HG02588 (cell line): ENCODE measurements at regions not wholly inside any gene's neighbourhood (a gene's known extent, or its start where the extent isn't known, plus 50 kb on each side); places are given as distances from the start of the nearest gene placed in this dataset.

ENCODE experiments used
- ATAC-seq: cut with Tn5 transposase; IDR thresholded peaks from one replicate; pipeline ENCODE4 v1.9.1; 2021; ENCODE audit warnings: mild to moderate bottlenecking, moderate library complexity; ENCODE audit not compliant: unreplicated experiment

DNA sequence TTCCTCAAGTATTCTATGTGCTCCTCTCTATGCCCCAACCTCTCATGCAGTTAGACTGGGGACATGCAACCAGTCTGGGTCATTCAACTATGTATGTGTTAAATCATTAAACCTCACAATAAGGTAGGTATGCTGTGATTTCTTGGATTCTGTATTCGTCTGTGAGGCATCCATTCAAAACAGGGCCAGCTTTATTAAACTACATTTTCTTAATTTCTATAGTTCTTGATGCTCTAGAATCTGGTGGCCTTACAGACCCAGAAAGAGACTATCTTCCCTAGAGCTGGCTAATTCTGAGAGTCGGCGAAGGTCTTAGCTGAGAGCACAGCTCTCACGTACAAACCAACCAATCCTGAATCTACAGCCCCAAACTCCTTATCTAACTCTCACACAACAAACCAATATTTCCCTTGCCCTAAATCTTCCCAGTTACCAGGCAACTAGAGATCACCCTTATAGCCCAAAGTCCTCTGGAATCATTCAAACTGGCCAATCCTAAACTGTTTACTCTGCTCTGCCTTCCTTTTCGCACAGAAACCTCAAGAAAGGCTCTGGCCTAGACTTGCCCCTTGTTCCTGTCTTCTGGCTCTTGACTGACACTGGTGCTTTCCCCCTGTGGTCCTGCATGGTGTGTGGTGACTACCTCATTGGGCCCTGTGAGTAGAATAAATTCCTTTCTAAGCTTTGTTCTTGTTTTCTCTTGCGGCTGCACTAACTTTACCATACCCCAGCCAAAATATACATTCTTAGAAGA is 203.5 kb upstream of the TET2 start:
- peak; percentile 69 for ATAC-seq

DNA sequence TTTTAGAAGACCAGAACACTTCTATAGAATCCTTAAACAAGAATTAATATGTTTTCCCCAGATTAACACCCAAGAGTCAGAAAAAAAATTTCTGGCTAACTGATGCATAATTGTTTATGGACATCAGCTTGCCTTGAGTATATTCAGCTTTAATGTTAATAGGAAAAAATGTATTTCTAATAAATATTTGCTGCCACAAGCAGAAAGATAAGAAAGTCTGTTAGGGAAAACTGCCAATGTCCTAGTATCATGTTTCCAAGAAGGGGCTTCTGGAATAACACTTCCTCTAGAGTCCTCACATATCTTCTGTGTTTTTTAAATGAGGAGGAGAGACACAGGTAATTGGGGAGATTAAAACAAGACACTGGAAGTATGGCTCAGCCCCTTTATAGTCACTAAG is 202.1 kb upstream of the TET2 start:
- ATAC-seq, result no peak

DNA sequence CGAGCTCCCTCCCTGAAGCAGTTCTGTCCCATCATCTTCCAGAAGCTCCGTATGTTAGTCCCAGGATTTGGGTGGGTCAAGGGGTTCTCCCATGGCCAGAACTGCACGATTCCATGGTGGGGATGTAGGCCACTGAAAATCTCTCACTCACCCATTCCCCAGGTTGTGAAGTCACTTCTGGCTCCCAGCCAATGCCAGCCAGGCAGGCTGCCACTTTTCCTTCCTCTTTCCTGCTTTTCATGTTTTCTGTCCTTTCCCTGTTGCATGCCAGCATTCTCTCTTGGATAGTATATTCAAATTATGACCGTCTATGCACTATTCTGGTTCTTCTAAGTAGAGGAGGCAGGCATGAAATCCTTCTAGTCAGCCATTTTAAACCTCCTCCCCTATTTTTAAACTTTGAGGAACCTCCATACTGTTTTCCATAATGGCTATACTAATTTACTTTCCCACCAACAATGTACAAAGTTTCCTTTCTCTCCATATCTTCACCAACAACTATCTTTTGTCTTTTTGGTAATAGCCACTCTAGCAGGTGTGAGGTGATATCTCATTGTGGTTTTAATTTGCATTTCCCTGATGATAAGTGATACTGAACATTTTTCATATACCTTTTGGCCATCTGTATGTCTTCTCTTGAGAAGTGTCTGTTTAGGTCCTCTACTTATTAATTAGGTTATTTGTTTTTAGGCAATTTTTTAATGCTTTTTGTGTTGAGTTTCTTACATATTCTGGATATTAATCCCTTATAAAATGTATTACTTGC is 182.1 kb upstream of the TET2 start:
- ATAC-seq, result peak; percentile 38

DNA sequence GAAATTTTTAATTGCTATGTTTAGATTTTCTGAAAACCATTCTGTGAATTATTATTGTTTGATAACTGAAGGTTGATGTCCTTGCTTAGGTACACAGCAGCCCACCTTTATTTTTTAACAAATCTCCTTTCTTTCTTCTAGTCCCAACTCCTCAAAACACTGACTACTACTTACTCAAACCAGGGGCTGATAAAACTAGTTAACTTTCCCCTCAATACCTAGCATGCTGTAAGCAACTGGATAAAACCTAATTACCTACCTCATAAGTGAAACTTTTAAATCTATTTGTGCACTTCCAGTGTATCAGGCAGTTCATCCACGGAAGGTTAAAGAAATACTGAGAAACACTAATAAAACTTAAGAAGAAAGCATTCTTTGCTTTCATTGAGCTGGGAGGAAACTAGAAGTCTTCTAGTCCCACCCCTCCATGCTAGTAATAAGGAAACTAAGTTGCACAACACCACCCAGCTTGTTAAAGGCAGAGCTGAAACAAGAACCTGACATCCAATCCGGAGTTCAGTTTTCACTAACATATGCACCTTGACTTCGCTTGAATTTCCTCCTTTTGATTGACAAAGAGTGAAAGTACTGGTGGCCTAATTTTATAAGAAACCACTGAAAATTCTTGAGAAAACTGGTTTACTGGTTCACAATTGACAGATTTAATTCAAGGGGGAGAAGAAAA is 180.2 kb upstream of the TET2 start:
- peak; percentile 97 for ATAC-seq

DNA sequence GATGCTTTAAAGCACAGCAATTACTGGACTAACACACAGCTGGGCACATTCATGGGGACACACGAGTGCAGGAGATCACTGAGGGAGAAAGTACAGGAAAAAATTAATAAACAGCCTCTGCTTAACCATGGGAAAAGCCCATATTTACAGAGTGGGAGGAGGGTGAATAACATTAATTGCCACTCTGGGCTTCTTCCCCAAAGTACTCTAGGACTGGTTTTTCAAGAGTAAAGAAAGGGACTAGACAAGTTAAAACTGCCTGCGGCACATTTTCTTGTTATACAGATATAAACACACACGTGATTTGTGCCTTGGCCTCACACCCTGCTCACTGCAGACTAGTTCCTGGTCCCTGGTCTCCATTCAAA is 179.7 kb upstream of the TET2 start:
- peak; percentile 10 for ATAC-seq

DNA sequence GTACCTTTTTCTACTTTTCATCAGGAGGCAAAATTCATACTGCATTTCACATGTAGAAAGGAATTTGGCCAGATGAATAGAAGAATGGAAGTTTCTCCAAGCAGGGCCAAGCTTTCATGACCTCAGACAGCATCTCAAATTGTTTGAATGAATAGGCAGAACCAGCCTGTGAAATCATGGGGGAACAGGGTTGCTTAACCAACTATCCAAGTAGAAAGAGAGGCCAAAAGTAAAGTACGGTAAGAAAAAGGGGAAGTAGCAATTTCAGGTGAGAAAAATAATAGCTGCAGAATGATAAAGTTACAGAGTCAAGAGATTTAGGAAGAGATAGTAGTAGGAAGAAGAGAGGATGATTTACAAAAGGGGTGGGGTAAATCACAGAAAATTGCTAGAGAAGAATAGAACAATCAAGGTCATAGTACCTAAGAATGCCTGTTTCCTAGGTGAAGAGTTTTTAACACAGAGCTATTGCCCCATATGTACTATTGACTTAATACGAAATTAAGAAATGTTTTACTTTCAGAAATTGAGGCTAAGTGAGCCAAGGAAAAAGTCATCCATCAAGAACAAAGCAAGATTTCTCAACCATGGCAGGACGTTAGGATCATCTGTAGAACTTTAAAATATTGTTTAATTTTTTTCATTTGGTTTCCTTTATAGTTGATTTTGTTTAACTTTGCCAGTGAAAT is 177.1 kb upstream of the TET2 start:
- ATAC-seq, result no peak

DNA sequence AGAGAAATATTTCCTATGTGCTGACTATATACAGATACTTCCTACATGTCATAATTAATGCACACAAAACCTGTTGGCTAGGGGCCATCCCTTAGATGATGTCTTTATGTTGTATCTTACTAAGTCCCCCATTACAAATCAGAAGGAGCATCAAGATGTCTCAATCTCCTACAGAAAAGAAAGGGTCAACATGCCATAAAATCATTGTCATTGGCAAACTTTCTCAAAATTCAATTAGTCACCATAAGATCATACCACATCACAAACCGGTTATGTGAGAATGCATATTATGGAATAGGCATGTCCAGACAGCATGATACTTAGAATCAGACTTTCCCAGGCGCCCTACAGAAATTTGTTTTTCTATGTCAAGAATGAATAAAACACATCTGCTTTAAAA is 175.2 kb upstream of the TET2 start:
- ATAC-seq, result no peak

DNA sequence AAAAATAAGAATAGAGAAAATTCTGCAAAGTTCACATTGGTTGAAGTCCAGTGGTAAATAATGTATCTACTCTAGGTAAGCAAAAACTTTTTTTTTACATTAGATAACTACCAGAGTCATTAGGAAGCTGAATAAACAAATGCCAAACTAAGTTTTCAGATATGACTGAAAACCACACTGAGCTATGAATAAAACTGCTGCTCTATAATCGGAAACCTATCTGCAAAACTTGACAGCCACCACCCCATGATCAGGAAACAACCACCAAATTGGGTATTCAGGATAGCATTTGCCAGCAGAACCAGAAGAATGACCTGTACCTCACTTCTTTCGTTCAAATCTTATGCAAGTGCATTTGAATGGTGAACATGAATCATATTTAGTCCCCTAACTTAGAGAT is 173.0 kb upstream of the TET2 start:
- no peak for ATAC-seq

DNA sequence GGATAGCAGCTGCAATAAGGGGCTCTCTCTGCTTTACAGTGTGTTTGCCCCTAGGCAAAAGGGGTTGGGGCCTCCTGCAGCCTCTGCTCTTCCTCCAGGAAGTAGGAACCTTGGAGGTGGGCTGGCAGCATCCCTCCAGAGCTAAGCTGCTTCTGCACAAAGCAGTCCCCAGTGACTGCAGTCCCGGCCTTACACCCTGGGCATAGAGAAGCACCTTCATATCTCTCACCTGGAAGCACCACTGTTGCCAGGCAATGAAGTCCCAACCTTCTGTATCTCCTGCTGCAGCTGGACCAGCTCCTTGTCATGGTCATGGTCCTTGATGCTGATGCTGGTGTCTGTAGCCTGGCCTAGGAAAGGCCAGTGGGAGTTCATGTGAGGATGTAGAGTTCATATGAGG is 171.1 kb upstream of the TET2 start:
- ATAC-seq, result no peak

DNA sequence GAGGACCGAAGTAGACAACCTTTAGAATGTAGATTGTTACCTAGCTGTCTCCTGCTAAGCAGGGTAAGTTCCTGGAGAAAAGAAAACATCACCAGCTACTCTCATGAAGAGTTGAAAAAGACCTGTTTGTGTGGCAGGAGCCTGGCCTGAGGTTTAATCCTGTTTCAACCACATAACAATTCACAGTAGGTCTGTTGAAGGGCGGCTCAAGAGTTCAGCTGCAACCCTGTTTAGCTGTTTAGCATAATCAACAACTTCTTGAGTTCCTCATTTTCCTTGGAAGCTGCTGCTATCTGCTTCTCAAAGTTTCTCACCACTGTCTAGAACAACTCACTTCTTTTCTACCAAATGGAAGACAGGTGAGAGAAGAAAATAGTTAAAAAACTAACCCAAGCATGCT is 170.4 kb upstream of the TET2 start:
- peak; percentile 76 for ATAC-seq

DNA sequence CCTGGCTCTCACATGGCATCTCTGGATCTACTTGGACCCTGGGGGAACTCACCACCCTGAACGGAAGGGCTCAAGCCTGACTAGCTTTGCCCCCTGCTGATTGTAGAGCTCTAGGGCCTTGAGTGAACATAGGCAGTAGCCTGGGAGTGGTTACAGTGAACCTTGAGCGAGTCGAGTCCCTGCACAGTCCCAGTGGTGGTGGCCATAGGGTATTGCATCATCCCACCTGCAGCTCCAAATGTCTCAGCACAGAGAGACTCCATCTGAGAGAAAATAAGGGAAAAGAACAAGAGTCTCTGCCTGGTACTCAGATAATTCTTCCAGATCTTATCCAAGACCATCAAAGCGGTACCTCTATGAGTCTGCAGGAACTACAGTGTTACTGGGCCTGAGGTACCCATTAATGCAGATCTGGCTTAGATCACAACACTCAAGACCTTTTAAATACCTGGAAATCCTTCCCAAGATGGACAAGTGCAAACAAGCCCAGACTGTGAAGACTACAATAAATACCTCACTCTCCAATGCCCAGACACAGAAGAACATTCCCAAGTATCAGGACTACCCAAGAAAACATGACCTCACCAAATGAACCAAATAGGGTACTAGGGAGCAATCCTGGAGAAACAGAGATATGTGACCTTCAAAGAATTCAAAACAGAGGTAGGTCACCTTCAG is 167.5 kb upstream of the TET2 start:
- no peak for ATAC-seq

DNA sequence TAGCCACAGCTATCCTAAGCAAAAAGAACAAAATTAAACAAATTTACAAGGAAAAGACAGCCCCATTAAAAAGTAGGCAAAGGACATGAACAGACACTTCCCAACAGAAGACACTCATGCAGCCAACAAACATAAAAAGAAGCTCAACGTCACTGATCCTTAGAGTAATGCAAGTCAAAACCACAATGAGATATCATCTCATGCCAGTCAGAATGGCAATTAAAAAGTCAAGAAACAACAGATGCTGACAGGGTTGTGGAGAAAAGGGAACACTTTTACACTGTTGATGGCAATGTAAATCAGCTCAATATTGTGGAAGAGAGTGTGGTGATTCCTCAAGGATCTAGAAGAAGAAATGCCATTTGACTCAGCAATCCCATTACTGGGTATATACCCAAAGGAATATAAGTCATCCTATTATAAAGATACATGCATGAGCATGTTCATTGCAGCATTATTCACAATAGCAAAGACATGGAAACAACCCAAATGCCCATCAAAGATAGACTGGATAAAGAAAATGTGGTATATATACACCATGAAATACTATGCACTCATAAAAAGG is 163.0 kb upstream of the TET2 start:
- no peak for ATAC-seq

DNA sequence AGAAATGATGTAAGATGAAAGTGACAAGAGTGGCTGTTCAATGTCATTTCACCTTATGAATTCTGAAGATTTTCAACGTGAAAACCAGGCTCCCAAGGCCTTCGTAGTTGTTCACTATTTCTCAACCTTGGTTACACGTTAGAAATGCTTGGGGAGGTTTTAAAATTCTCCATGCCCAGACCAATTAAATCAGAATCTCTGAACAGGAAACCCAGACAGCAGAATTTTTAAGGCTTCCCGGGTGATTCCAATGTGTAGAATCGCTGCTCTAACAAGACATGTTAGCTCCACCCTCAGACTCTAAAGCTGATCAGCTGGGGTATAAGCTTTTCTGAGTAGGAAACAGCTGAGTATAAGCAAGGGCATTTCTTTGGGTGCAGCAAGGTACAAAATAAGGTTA is 160.4 kb upstream of the TET2 start:
- no peak for ATAC-seq

DNA sequence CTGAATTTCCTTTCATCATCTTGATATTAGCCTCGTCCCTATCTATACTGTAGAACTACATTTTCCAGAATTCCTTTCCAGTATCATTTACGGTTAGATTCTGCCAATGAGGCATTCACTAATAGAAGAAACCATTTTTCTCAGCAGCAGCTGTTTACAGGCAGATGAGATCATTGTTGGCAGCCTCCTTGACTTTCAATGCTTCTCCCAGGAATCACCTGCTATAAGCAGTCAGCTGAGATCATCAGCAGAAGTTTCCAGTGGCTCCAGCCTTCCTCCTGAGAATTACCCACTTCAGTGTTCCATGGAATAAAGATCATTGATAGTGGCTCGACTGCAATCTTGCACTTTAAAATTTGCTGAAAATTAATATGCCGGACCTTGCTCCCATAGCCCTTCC is 157.3 kb upstream of the TET2 start:
- ATAC-seq, result no peak

DNA sequence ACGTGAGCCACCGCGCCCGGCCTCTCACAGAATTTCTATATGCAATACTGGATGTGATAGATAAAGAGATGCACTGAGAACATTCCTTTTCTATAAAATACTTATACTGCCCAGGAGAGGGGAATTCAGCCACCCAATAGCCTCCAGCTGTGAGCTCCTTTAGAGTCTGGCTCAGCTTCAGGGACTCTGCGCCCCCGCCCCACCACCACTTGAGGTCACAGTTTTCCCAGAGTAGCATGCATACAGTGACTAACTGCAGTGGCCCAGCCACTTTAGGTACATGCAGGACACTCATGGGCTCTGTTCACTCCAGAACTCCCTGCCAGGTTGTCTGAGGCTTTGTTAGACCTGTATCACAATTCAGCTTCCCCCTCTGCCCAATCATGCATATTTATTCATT is 144.4 kb upstream of the TET2 start:
- no peak for ATAC-seq

DNA sequence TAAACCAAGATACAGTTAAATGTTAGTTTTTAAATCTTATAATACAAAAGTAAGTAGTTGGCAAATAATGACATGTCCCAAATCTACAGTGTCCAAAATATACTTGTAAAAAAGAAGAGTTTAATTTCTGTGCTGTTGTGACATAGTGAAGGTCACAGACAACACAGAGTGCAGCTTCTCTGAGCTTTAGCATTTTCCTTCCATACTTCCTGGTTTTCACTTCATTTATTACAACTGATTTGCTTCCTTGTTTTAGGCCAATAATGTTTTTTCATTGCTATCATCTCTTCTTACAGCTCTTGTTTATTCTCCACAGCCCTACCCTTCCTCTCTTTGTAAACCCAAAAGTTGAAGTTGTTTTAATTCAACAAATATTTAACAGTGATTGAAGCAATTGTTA is 132.4 kb upstream of the TET2 start:
- no peak for ATAC-seq

DNA sequence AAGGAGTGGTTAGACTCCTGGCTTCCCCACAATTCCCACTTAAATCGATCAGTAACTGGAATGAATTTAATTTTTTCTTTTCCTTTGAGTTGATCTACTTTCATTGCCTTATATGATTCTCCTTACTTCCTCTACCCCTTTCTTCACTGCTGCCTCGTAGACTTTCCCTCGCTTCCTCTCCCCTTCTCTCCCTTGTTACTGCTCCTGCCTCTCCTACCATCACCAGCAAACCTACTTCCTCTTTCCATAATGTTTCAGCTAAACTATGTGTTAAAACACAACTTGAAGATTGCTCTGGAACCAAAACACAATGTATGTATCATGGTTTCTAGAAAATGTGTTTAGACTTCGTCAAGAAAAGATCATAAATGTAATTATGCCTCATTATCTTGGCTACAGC is 132.0 kb upstream of the TET2 start:
- no peak for ATAC-seq

DNA sequence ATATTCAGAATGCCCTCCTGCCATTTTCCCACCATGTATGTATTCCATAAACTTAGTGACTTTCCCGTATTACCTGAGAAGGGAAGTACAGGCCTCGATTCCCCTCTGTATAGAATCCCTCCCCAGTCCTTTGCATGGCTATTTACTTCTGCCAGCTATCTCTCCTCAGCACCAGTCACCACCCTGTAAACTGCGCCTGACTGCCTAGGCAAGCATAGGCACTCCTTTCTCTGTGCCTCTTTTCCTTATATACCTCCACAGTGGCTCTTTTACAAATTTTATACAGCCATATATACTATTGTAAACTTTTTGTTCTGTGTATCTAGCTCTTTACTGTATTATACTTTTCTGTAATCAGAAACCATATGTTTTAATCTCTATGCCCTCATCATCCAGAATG is 130.9 kb upstream of the TET2 start:
- ATAC-seq, result no peak

DNA sequence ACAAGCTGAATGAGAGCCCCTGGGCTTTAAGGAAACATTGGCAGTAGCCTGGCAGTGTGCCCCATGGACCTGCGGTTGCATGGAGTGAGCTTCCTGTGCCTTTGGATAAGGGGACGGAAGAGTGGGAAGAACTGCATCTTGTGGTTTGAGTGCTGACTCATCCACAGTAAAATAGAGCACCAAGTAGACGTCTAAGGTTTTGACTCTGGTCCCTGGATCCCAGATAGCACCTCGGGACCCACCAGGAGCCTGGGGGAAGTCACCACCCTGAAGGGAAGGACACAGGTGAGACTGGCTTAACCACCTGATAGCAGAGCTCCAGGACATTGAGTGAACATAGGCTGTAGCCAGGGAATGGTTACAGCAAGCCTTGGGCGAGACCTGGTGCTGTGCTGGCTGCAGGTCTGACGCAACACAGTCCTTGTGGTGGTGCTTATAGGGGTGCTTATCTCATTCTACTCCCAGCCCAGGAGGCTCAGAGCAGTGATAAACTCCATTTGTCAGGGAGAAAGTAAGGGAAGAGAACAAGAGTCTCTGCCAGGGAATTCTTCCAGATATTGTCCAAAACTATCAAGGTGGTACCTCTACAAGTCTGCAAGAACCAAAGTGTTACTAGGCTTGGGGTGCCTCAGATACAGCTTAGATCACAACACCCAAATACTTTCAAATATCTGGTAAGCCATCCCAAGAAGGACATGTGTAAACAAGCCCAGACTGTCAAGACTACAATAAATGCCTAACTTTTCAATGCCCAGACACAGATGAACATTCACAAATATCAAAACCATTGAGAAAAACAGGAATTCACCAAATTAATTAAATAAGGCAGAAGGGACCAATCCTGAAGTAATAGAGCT is 123.6 kb upstream of the TET2 start:
- ATAC-seq, result no peak

DNA sequence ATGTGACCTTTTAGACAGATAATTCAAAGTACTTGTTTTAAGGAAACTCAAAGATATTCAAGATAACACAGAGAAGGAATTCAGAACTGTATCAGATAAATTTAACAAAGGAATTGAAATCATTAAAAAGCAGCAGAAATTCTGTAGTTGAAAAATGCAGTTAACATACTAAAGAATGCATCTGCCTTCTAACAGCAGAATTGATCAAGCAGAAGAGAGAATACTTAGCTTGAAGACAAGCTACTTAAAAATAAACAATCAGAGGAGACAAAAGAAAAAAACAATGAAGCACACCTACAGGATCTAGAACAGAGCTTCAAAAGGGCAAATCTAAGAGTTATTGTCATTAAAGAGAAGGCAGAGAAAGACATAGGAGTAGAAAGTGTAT is 123.0 kb upstream of the TET2 start:
- ATAC-seq, result no peak
